Esophagus squamous epithelium (tissue), 4 donors: ENCODE measurements at regions not wholly inside any gene's neighbourhood (a gene's known extent, or its start where the extent isn't known, plus 50 kb on each side); places are given as distances from the start of the nearest gene placed in this dataset.
"Not testable (repeated sequence)": the region's sequence is repeated elsewhere in the genome, so short reads cannot be mapped to it uniquely, and the experiment has no call there.

ENCODE experiments used
- POLR2A ChIP-seq, 4 donors: fragments of 450-650 bp; IDR thresholded peaks; one replicate each; pipeline ENCODE4 v1.6.1; 2017; ENCODE audit warnings: antibody characterized with exemption in 4 of 4, mild to moderate bottlenecking in 4 of 4, moderate library complexity in 3 of 4
- TF ChIP-seq, protein P1 (sequence below), 6 experiments: fragments of 450-650 bp in 4 of 6; fragments of 200-600 bp in 2 of 6; sonication (generic) in 2 of 6; IDR thresholded peaks; one replicate each; pipeline ENCODE4 v1.5.1; 2016 to 2019; ENCODE audit warnings: antibody characterized with exemption in 6 of 6, mild to moderate bottlenecking in 4 of 6, moderate library complexity in 4 of 6

DNA sequence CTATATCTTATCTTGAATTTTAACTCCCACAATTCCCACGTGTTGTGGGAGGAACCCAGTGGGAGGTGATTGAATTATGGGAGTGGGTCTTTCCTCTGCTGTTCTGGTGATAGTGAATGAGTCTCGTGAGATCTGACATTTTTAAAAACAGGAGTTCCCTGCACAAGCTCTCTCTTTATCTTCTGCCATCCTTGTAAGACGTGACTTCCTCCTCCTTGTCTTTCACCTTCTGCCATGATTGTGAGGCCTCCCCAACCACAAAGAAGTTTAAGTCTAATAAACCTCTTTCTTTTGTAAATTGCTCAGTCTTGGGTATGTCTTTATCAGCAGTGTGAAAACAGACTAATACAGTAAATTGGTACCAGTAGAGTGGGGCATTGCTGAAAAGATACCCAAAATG, 963.6 kb upstream of the COX7C start:
- TF ChIP-seq, protein P1, sequence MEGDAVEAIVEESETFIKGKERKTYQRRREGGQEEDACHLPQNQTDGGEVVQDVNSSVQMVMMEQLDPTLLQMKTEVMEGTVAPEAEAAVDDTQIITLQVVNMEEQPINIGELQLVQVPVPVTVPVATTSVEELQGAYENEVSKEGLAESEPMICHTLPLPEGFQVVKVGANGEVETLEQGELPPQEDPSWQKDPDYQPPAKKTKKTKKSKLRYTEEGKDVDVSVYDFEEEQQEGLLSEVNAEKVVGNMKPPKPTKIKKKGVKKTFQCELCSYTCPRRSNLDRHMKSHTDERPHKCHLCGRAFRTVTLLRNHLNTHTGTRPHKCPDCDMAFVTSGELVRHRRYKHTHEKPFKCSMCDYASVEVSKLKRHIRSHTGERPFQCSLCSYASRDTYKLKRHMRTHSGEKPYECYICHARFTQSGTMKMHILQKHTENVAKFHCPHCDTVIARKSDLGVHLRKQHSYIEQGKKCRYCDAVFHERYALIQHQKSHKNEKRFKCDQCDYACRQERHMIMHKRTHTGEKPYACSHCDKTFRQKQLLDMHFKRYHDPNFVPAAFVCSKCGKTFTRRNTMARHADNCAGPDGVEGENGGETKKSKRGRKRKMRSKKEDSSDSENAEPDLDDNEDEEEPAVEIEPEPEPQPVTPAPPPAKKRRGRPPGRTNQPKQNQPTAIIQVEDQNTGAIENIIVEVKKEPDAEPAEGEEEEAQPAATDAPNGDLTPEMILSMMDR (IDR thresholded peaks at IDR 0.05), result not testable (repeated sequence)
- TF ChIP-seq POLR2A (IDR thresholded peaks at IDR 0.05), result not testable (repeated sequence)
